ENCODE measurements at regions not wholly inside any gene's neighbourhood (a gene's known extent, or its start where the extent isn't known, plus 50 kb on each side); places are given as distances from the start of the nearest gene placed in this dataset.

DNA sequence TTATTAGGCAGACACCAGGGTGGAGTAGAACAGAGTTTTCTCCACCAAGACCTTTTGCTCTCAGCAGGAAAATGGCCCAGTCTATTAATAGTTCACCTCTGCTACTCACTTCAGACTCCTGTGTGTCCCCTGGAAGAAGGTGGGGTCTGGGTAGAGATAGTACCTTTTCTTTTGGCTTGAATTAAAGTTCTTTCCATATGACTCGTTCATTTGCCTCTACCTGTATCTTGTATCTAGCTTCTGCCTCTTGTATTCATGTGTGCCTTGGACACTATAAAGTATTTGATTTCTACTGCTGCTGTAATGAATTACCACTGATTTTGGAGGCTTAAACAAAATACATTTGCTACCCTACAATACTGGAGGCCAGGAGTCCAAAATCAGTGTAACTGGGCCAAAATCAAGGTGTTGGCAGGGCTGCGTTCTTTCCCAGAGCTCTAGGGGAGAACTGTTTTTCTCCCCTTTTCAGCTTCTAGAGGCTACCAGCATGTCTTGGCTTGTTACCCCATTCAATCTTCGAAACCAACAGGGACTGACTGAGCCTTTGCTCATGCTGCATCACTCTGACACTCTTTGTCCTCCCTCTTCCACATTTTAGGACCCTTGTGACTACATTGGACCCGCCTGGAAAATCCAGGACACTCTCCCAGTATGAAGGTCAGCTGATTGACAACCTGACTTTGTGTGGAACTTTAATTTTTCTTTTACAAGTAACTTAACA is 155.6 kb upstream of the PRSS58 start:
- no peak for DNase-seq (ENCODE audit: low read depth)

DNA sequence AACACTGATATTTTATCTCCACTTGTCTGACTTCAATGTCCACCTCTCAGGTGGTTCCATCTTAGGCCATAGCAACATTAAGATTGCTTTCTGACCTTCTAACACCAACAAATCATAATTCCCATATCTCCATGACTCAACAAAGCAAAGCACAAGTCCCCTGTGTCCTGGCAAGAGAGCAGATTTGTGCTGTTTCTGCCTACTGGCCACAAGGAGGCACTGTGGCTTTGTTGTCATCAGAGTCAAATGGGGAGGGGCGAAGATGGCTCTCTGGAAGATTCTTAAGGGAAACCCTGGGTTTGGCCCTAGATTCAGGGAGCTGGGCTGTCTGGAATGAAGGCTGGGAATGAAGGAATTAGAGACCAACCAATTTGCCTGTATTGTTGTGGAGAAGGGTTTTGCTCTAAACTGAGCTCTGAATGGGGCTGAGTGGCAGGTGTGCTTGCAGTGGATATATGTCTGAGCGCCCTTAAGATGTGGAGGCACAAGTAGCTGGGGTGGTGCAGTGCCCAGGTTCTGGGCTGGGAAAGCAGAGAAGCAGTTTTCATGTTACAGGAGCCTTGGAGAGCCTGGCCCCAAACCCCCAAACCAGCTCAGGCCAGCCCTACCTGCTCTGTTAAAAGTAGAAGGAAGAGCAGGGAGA is 154.8 kb upstream of the PRSS58 start:
- peak; percentile 56 for DNase-seq (ENCODE audit: low read depth)

DNA sequence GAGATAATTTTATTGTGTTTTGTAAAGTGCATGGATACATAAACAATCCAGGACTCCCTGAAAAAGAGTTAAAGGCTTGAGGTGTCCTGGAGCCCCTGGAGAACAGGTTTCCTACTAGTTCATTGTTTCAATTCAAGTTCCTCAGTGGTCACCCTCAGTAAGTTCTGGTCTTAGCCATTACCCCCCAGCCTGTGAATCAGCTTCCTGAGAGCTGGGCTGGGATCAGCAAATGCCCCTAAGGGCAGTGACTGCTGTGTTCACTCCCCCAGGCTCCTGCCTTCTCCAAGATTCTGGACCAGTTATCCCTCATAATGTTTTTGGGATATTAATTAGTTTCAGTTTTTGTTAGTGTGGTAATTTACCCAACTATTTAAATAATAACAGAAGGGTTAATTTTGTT is 151.6 kb upstream of the PRSS58 start:
- DNase-seq (ENCODE audit: low read depth) = no peak

DNA sequence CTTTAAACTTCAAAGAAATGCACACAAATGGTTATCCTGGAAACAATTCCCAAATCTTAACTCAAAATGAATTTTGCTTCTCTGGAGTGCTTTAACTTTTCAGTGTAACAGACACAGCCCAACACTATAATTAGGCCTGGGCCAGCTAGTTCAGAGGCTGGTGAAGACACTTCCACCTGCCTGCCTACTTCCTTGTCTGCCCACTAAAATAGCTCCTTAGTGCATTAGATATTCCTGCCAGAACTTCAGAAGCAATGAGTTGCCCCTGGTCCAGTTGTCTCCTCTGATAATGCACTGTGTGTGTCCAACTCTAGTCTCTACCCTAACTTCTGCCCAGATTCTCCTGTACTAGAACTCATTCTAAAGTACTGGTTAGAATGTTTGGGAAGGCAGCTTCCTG is 150.9 kb upstream of the PRSS58 start:
- no peak for DNase-seq (ENCODE audit: low read depth)

DNA sequence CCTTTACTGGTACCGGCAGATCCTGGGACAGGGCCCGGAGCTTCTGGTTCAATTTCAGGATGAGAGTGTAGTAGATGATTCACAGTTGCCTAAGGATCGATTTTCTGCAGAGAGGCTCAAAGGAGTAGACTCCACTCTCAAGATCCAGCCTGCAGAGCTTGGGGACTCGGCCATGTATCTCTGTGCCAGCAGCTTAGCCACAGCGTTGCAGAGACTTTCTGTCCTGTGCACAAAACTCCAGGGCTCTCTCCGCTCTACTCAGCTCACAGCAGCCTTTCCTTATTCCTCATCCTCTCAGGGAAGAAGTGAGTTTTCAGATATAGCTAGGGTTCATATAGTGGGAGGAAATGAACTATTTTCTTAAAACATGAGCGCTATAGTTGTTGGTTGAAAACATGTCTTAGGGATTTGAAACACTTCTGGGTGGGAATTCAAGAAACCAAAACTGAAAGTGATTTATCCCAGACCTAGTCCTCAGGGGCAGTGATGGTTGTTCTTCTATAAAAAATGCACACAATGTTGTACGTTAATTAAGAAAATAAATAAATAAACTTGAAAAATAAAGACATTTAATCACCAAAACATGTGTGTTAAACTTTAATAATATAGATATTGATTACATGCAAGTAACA is 150.2 kb upstream of the PRSS58 start:
- DNase-seq (ENCODE audit: low read depth) = no peak

DNA sequence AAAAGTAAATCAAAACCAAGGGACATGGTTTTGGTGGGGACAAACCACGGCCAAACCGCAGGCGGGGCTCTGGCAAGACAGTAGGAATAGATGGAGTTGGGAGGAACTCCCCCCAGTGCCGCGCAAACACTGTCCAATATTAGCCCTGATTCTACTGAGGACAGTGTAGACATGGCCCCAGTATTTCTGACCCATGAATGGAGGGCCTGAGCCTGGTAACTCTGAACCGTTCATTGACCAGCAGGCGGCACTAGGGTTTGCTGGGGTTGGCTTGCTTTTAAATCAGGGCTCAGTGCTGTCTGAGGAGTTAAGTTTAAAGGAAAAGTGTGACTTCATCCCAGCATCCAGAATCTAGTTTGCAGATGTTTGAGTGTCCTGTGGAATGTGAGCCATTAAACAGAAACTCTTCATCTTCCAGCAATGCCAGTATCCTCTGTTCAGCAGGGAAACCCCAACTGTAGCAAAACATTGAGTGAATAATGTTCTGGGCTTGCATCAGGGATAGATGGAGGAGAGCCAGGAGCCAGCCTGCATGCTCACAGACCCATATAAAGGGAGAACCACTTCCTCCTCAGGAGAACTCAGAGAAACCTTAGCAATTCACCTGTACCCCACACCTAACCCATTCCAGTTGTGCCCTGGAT is 147.4 kb upstream of the PRSS58 start:
- DNase-seq (ENCODE audit: low read depth) = no peak

DNA sequence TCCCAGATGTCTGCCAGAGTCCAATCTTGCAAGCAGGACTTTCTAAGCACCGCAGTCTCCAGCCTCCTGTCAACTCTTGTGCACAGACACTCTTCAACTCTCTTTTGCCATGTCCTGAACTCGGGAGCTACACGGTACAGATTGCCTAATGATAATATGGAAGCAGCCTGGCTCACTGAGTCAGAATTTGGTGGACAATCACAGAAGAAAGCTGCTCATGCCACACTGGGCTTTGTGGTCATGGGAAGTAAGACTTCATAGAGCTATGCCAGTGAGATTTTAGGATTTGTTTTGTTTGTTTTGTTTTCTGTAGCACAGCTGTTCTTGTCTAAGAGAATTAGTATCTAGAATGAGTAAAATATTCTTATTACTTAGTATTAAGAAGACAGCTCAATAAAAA is 144.1 kb upstream of the PRSS58 start:
- no peak for DNase-seq (ENCODE audit: low read depth)

DNA sequence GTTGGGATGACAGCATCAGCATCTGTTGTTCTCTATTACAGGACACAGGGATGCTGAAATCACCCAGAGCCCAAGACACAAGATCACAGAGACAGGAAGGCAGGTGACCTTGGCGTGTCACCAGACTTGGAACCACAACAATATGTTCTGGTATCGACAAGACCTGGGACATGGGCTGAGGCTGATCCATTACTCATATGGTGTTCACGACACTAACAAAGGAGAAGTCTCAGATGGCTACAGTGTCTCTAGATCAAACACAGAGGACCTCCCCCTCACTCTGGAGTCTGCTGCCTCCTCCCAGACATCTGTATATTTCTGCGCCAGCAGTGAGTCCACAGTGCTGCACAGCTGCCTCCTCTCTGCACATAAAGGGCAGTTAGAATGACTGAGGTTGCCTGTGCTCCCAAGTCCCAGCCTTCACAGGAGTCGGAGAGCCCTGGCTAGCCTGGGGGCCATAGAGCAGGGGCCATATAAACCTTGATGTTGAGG is 142.2 kb upstream of the PRSS58 start:
- DNase-seq (ENCODE audit: low read depth) = no peak

DNA sequence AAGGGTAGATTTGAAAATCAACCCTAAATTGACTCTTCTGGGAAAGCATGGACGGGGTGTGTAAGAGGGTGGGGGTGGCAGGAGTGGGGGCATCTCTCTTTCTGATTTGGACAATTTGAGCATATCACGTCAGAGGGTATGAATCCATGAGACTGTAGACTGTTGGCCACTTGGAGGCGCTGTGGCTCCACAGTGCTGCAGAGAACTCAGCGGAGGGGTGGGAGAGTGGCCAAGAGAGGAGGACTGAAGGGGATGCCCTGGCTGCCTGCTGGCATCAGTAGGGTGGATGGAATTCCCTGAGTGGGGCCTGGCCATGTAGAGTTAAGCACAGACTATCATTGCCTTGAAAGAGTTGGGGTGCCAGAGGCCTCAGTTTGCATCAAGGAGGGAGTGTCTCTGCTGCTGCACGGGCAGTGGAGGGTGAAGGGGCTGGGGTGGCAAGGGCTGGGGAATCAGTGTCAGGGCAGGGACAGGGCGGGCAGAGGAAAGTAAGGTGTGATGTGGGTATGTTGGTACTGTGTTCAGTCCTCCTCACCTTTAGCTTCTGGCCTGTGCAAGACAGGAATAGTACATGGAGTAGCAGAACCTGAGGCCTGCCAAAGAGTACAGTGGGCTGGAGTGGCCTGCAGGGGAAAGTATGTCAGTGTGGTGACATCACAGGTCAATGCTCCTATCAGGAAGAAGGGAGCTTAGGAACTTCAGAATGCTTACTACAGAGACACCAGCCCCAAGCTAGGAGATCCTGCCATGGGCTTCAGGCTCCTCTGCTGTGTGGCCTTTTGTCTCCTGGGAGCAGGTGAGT is 133.5 kb upstream of the PRSS58 start:
- peak; percentile 27 for DNase-seq (ENCODE audit: low read depth)

DNA sequence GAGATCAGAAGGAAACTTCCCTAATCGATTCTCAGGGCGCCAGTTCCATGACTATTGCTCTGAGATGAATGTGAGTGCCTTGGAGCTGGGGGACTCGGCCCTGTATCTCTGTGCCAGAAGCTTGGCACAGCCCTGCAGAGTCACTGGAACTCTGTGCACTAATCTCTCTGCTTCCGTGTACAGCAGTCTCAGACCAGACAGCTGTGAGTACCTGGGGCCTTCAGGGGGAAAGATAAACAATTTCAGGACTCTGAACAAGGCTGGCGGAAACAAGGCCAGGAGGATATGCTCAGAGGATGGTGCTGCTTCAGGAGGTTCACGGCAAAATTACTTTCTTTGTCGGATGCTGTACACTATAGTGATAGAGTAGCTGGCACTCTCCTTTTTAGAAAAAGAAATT is 131.7 kb upstream of the PRSS58 start:
- no peak for DNase-seq (ENCODE audit: low read depth)

DNA sequence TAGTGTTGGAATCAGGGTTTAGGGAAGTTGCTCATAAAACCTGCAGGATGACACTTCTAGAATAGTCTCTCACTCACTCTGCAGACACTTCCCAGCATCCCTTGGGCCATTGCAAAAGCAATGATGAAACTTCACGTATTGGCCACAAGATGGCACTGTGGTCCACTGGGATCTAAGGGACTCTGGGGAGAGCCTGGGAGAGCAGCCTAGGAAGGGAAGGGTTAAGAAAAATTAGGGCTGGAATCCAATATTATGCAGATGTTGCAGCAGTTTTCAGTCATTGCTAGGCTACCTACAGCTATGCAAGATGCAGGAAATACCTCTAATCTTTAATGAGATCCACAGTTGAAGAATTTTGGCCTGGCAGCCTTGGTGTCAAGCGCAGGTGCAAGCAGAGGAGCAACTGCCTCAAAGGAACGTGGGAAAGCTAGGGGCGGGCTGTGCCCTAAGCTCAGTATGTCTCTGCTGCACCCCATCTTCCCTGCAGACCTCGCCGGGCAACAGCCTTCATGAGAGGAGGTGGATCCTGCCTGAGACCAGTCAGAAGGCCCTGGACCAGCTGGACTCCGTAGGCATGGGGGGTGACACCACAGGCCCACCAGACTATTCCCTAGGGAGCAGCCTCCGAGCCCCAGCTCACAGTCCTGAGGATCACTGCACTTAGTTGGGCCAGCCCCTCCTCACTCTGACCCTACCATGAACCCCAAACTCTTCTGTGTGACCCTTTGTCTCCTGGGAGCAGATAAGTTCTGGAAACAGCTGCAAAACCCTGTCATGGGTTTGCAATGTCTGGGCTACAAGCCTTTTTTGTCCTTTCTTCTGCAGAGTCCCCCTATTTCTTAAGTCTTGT is 127.9 kb upstream of the PRSS58 start:
- peak; percentile 74 for DNase-seq (ENCODE audit: low read depth)

DNA sequence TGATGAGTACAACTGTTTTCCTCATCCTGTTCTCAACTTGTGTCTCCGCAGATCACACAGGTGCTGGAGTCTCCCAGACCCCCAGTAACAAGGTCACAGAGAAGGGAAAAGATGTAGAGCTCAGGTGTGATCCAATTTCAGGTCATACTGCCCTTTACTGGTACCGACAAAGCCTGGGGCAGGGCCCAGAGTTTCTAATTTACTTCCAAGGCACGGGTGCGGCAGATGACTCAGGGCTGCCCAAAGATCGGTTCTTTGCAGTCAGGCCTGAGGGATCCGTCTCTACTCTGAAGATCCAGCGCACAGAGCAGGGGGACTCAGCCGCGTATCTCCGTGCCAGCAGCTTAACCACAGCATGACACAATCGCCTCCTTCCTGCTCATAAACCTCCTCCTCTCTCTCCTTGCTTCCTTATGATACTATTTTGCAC is 126.7 kb upstream of the PRSS58 start:
- peak; percentile 95 for DNase-seq (ENCODE audit: low read depth)

DNA sequence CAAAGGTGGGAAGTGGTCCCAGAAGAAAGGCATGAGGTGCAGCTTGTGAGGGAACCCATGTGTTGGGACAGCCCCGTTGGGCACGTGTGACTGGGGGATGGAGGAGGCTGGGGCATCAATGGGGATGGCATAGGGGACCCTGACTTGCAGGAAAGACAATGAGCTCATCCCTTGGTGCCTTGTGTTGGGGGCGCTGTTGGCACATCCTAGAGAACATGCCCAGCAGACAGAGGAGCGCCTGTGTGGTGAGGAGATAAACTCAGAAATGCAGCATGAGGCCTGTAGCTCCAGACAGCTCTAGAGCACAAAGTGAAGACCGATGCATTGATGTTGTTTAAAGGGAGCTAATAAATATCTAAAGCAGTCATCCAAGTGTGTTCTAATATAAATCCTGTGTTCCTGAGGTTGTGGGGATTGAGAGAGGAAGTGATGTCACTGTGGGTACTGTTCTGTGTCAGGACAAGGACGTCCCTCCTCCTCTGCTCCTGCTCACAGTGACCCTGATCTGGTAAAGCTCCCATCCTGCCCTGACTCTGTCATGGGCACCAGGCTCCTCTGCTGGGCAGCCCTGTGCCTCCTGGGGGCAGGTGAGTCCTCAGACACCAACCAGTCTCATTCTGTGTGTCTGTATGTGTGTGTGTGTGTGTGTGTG is 126.1 kb upstream of the PRSS58 start:
- peak; percentile 75 for DNase-seq (ENCODE audit: low read depth)

DNA sequence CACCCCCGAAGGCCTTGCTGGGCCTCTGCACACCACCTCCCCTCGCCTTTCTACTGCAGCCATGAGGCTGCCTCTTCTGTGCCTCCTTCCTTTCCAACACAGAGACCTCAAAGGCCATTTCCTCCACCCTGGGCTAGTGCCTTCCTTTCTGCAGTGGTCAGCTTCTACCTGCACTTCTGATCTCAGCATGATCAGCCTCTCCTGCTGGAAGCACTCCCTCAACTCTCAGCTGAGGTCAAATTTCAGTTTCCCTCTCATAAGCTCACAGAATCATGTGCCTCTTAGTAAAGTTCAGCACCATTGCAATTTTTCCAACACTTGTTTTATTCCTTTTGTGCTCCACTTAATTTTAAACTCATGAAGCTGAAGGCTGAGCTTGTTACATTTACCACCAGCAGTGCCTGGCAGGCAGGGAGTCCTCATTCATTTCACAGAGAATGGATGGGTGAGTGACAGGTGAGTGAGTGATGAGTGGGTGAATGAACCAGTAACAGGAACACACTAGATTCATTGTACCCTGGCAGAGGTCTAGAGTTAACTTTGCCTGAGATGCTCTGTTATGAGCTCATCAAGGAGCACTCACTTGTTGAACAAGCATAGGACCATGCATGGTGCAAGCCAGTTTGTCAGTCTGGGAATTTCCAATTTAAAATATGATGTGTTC is 124.0 kb upstream of the PRSS58 start:
- DNase-seq (ENCODE audit: low read depth) = peak; percentile 48

DNA sequence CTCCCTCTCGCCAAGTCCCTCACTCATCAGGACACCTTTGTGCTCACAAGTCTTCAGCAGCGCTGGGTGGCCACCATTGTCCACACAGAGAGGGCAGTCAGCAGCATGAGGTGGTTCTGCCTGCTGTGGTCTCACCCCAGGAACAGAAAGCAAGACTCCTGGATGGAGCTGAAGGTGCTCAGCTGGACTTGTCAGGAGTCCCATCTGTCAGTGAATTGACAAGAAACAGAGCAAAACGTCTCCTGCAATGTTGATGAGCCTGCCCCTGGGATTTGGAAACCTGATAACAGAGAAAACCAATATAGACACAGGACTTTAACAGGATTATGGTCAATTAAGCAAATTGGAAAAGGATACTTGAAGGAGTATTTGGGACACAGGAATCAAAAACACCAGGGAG is 122.2 kb upstream of the PRSS58 start:
- no peak for DNase-seq (ENCODE audit: low read depth)

DNA sequence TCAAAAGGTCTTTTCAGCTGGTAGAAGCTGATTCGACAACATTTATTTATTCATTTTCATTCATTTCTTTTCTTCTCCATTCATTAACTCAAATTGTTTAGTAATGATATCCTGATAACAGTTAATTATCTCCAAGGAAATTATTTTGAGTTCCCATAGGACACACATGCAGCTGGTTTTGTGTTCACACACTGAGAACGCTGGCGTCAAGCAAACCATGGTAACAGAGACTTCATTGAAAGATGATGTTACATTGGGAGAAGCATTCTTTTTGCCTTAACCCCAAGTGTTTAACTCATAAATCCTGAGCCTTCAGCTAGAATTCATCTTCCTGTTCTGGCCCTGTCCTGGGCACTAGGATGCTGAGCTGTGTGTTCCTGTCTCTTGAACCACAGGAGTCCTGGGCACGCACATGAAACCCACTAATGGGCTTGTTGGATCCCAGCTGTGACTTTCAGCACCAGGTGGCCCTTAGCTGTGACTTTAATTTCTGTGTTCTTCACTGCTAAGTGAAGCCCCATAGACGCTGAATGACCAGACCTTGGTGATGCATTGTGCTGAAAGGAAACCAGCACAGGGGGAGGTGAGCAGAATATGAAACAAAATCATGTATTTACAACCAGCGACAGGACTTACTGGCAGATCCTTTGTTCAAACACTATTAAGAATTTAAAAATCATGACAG is 121.5 kb upstream of the PRSS58 start:
- no peak for DNase-seq (ENCODE audit: low read depth)

DNA sequence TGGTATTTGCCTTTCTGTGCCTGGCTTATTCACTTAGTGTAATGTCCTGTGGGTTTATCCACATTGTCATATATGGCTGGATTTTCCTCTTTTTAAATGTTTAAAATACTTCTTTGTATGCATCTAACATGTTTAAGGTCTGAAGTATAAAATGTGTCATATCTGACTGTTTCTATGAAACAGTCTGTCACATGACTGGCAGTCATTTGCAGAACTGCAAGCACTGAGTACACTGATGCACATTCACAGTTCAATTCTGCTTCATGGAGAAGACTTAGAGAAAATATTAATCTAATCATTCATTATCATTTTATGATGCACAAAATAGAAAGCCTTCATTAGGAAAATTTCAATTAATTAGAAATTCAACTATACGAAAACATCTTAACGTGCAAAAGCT is 119.7 kb upstream of the PRSS58 start:
- no peak for DNase-seq (ENCODE audit: low read depth)

DNA sequence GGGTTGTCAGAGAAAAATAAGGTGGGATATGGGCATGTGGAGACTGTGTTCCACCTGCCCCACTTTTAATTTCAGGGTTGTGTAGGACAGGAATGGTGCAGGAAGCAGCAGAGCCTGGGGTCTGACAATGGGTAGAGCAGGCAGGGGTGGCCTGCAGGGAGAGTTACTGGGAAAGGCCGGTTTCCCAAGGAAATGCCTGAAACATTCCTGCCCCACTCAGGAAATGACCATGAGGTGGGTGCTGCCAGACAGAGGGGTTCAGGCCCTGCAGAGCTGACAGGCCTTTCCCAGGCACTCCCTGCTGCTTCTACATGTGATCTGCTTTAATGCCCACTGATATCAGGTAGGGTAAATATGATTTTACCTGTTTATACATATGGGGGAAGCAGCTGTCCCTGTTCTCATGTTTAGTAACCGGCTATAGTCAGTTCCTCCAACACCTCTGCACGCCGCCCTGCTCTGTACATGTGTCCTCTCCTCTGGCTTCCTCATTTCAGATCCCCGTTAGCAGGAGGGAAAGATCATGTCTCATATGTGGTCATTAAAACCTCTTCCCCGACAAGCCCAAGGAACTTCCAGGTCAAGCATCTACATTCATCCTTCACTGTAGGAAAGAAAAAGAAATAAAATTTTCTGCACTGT is 118.6 kb upstream of the PRSS58 start:
- peak; percentile 31 for DNase-seq (ENCODE audit: low read depth)

Measured in HT1080 (cell line).